HG02763 (cell line): ENCODE measurements at regions not wholly inside any gene's neighbourhood (a gene's known extent, or its start where the extent isn't known, plus 50 kb on each side); places are given as distances from the start of the nearest gene placed in this dataset.
"Not testable (repeated sequence)": the region's sequence is repeated elsewhere in the genome, so short reads cannot be mapped to it uniquely, and the experiment has no call there.

Experiments
- ATAC-seq: cut with Tn5 transposase; IDR thresholded peaks from one replicate; pipeline ENCODE4 v1.9.1; 2021; ENCODE audit warnings: mild to moderate bottlenecking, moderate library complexity; ENCODE audit not compliant: unreplicated experiment

- ATAC-seq = not testable (repeated sequence)
Measured at GRCh38 chr9:73337182-73337581, 185.5 kb downstream of the ANXA1 start.

DNA sequence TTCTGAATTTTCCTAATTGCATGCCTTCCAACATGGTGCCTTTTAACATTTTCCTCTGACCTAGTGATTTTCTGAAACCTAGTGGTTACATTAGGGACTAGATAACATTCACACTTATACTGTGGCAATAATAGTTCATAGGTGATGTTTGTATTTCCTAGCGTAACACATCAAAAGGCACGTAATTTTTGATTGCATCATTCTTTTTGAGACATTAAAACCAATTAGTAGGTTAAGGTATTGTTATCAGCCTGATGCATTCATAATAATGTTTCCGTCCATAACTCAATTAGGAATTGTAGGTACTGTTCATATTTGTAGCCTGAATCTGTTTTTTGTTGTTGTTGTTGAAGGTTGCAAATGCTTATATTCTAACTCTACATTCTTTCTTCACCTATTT, 192.4 kb downstream of the ANXA1 start:
- no peak for ATAC-seq

- ATAC-seq = no peak
Measured at GRCh38 chr9:73347123-73347522, 195.5 kb downstream of the ANXA1 start.

DNA sequence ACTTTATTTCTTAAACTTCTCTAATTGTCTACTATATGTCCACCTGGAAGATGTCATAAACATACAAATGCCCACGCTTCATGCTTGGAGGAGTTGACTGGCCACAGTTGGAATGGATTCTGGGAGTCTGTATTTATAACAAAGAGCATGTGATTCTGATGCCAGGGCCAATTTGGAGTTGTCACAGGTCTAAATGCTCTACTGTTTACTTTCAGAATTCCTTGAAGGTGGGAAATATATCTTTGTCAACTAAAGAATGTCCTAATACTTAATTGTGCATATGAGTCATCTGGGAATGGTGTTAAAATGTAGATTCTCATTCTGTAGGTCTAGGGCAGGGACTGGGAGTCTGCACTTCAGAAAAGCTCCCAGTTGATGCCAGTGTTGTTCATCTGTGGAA, 196.1 kb downstream of the ANXA1 start:
- ATAC-seq = no peak

DNA sequence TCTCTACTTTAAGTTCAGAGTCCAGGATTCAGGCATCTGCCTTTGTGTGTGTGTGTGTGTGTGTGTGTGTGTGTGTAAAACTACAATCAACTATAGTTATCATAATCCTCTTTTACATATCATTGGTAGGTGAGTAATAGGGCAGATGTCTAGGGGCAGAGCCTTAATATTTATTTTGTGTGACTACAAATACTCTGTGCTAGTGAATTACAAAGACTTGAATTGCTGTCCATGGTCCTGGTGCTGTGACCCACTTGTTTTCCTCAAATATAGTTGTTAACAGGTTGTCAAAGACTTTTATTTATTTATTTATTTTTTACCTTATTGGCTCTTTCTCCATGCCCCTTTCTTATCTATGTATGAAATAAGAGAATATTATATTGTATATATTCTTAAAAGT, 196.8 kb downstream of the ANXA1 start:
- ATAC-seq = no peak

GRCh38 chr9:73349476-73349875, 197.8 kb downstream of the ANXA1 start:
- no peak for ATAC-seq

DNA sequence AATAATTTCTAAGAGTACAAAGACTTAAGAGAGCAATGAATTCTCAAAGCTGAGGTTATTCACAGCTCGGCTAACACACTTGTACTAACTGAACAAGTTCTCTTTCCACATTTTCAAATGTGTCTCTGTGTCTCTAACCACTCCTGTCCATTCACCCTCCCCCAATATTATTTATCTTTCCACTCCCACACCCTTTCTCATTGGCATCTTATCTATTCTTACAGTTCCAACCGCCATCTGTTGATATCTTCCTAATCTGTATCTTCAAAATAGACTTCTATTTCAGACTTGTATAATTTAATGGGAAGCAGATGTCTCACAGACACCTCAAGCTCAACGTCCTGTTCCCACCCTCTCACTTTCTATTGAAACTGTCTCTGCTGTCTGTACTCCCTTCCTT, 205.9 kb downstream of the ANXA1 start:
- ATAC-seq = no peak

DNA sequence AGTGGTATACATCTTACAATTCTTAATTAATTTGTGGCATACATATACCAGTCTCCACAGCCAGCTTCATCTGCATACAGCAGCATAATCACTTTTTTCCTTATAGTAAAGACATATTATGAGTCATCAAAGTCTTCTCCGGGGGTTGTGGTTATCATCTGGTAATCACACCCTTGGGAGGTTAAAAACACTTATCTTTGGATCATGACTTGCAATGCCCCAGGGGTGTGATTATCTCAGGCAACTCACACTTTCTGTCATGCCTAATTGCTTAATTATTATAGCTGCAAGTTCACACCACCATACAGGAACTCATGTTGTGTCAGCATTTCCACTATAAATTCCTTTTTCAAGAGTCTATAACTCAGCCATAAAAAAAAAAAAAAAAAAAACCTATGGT, 218.4 kb downstream of the ANXA1 start:
- ATAC-seq = no peak

GRCh38 chr9:73371801-73372200, 220.1 kb downstream of the ANXA1 start:
- ATAC-seq = no peak

GRCh38 chr9:73380411-73380810, 228.7 kb downstream of the ANXA1 start:
- ATAC-seq = no peak

- ATAC-seq = no peak
Measured at GRCh38 chr9:73402081-73403028, 250.7 kb downstream of the ANXA1 start.

DNA sequence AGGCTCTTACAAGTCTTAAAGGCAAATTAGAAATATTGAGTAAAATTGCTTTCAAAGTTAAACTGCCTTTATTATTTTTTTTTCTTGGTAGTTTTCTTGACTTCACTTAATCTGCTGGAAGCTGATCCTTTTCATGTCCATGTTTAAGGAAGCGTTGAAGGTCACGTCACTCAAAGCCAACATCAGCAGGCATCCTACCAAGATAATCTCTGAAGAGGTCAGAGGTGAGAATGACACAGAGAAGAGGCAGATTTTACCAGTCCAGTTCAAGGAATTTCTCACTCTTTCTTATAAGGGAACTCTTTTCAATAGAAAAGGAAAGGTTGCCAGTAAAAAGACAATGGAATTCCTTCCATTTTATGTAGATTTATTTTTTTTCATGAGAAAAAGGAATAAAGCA, 259.8 kb downstream of the ANXA1 start:
- no peak for ATAC-seq

DNA sequence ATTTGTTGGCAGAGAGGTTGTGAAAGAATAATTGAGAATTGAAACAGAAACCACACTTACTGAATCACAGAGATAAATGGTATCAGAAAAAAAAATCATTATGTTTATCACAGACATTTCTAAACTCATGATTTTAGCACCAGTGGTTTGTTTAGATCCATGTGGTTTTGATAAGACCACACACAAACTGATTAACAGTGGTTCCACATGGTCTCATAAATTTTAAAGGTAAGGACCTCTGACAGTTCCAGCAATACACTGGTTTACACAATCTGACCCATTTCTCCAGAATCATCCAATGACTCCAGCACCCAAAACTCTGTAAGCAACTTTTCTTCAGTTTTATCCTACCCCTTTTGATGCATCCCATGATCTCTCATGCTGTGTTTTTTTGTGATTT, 261.2 kb downstream of the ANXA1 start:
- no peak for ATAC-seq

DNA sequence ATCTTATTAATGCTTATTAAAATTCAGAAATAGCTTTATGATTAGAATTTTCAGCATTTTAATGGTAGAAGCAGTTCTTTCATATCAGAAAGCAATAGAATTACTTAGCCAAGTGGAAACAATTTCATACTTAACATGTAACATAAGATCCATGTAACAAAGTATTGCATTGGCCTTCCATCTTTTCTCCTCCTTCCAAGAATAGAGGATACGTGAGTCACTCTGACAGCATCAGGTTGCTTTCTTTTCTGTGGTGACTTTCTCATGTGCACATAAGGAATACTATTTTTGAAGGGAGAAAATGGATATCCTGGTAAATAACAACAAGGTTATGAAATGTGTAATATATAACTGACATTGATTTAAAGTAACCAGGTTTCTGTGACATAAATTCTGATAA, 272.2 kb downstream of the ANXA1 start:
- no peak for ATAC-seq

DNA sequence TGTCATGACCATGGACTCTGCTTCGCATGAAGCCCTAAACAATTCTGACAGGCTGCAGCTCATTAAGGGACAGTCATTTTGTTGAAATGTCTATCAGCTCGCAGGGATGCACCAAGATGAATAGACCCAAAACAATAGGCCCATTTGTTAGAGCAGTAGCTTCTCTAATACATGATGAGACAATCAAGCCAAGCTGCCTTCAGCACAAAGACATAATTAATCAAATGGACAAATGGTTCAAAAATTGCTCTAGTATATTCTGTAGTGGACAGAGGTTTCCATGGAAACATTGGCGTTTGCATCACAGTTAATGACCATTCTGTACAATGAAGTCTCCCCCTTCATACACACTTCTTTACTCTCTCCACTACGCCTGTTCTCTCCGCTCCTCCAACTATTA, 274.6 kb downstream of the ANXA1 start:
- ATAC-seq = no peak

DNA sequence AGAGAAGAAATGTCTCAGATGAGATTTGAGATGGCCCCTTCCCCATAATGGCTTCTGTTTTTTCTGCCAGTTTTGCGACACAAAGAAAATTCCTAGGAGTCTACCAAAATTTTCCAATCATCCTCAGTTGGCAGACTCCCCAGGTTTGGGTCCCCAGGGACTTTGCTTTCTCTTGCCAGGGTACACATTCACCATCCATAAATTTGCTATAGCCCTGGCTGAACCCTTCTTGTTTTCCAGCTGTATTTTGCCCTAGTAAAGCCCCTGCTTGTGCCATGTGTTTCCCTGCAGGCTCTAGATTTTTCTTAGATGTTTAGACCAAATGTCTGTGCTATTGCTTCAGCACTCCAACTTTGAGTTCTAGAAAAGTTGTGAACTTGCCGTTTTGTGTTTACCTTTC, 283.2 kb downstream of the ANXA1 start:
- ATAC-seq = no peak

DNA sequence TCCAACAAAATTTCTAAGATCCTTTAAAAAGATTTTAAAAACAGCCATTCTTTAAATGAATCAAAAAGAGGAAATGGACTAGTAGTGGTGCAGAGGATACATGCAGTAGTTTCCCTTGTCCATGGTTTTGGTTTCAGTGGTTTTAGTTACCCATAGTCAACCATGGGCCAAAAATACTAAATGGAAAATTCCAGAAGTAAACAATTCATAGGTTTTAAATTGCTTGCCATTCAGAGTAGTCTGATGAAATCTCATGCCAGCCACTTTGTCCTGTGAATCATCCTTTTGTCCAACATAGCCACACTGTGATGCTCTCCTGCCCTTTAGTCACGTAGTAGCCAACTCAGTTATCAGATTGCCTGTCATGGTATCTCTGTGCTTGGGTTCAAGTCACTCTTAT, 286.1 kb downstream of the ANXA1 start:
- peak; percentile 63 for ATAC-seq

DNA sequence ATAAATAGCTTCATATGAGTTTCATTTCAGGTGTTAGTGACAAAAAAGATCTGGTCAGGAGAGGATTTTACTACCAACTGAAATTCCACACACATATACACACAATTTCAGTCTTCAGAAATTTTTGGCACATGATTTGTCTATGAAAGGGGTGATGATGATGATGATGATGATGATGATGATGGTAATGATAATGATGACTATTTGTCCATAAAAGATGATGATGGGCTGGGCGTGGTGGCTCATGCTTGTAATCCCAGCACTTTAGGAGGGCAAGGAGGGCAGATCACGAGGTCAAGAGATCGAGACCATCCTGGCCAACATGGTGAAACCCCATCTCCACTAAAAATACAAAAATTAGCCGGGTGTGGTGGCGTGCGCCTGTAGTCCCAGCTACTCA, 288.2 kb downstream of the ANXA1 start:
- ATAC-seq = not testable (repeated sequence)

- no peak for ATAC-seq
Measured at GRCh38 chr9:73441223-73441622, 289.6 kb downstream of the ANXA1 start.

DNA sequence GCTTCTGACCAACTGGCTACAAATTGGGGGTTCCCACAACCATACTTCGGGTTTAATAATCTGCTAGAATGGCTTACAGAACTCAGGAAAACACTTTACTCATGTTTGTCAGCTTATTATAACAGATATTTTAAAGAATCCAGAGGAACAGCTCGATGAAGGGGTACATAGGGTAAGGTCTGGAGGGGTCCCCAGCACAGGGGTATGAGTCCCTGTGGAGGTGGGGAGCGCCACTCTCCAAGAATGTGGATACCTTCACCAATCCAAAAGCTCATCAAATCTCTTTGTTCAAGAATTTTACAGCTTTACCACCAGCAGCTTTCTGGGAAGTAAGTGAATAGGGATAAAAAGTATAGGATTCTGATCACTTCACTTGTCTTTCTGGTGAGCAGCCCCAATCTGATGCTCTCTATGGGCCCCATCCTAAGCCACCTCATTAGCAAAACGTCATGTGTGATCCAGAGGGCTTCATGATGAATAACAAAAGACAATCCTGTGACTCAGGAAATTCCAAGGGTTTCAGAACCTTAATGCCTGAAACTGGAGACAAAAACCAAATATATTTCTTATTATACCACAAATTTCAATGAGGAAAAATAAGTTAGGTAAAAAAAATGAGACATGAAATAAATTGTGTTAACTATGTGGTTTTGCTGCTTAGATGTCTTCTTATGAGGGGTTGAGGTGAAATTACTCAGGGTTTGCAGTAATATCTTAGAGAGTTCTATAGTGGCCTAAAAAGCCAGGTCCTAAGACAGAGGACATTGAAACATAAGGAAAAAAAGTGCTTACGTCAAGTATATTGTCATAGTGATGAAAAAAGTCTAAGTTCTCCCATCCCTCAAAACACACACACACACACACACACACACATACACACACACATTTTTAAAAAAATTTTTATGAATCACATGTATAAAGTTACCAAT, 290.5 kb downstream of the ANXA1 start:
- ATAC-seq = no peak

GRCh38 chr9:73444821-73445220, 293.2 kb downstream of the ANXA1 start:
- ATAC-seq = no peak

GRCh38 chr9:73445384-73445783, 293.7 kb downstream of the ANXA1 start:
- ATAC-seq = not testable (repeated sequence)
